HUES48 (cell line): ENCODE measurements at regions not wholly inside any gene's neighbourhood (a gene's known extent, or its start where the extent isn't known, plus 50 kb on each side); places are given as distances from the start of the nearest gene placed in this dataset.

Source experiments
- H3K27ac ChIP-seq: one replicate; pipeline ENCODE4 v1.7.0; 2013; ENCODE audit warnings: low read depth, low read length, inconsistent platforms
- H3K27me3 ChIP-seq: 2 replicates; pipeline ENCODE4 v1.6.1; 2013; ENCODE audit warnings: mild to moderate bottlenecking, low read length; ENCODE audit not compliant: control insufficient read depth, insufficient read depth
- H3K36me3 ChIP-seq: 2 replicates; pipeline ENCODE4 v1.6.1; 2013; ENCODE audit warnings: low read length; ENCODE audit not compliant: control insufficient read depth, insufficient read depth
- H3K4me1 ChIP-seq: 2 replicates; pipeline ENCODE4 v1.6.1; 2013; ENCODE audit warnings: mild to moderate bottlenecking, low read length; ENCODE audit not compliant: control insufficient read depth, insufficient read depth
- H3K4me3 ChIP-seq: 2 replicates; pipeline ENCODE4 v1.5.1; 2013; ENCODE audit warnings: mild to moderate bottlenecking, low read depth, low read length
- H3K9ac ChIP-seq: 2 replicates; pipeline ENCODE4 v1.6.1; 2013; ENCODE audit warnings: mild to moderate bottlenecking, low read depth, low read length, moderate library complexity
- H3K9me3 ChIP-seq: 2 replicates; pipeline ENCODE4 v1.6.1; 2013; ENCODE audit warnings: low read length; ENCODE audit not compliant: control insufficient read depth, insufficient read depth

DNA sequence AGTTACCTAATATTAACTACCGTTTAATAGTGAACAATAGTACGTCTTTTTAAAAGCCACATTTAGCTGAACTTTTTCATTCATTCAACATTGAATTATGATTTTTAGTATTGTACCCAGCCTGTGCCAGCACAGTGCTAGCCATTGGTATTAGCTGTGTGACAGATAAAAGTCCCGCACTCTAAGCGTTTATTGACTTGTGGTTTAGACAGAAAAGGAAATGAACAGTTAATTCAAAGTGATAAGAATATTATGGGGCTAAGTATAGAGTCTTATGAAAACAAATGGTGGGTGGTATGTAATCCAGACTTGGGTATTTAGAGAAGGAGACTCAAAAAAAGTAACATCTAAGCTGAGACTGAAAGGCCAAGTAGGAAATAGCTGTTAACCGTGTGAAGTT is 202.3 kb downstream of the RPS12 start:
- no peak overlapping the region for H3K9ac ChIP-seq
- no peaks in the 10 kb centered on the region for H3K36me3 ChIP-seq
- no peaks in the 10 kb centered on the region for H3K4me1 ChIP-seq
- H3K9me3 ChIP-seq: no peaks in the 10 kb centered on the region
- H3K27me3 ChIP-seq: no peaks in the 10 kb centered on the region
- no peak overlapping the region for H3K27ac ChIP-seq
- no peak overlapping the region for H3K4me3 ChIP-seq

GRCh38 chr6:133017581-133017980 is 203.2 kb downstream of the RPS12 start:
- H3K27ac ChIP-seq: no peak overlapping the region
- H3K4me3 ChIP-seq: no peak overlapping the region
- no peaks in the 10 kb centered on the region for H3K36me3 ChIP-seq
- no peaks in the 10 kb centered on the region for H3K27me3 ChIP-seq
- H3K9ac ChIP-seq: no peak overlapping the region
- H3K9me3 ChIP-seq: no peaks in the 10 kb centered on the region
- H3K4me1 ChIP-seq: no peaks in the 10 kb centered on the region

GRCh38 chr6:133026705-133027104 is 212.3 kb downstream of the RPS12 start:
- Histone ChIP-seq H3K9me3 (no peaks in the 10 kb centered on the region), H3K4me3 (no peak overlapping the region), H3K27ac (no peak overlapping the region), H3K4me1 (no peaks in the 10 kb centered on the region), H3K27me3 (no peaks in the 10 kb centered on the region), H3K9ac (no peak overlapping the region), H3K36me3 (no peaks in the 10 kb centered on the region)

DNA sequence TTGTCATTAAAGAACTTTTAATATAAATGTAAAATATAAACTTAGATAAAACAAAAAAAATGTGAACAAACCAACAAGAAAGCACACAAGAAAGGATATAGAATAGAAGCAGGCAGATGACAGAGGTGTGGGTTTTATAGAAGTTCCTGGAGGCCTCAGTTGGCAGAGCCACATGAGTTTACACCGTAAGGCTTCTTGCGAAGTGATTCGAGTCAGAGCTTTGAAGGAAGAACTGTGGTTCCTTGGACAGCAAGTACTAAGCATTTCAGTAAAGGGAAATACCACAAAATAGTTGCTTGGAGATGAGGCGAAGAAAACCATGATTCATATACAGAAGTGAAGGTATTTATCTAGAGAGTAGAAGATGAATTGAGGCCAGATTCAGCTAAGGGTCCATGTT is 207.9 kb upstream of the EYA4 start:
- Histone ChIP-seq H3K4me3 (no peak overlapping the region), H3K27ac (no peak overlapping the region), H3K4me1 (no peaks in the 10 kb centered on the region), H3K9ac (no peak overlapping the region), H3K27me3 (no peaks in the 10 kb centered on the region), H3K36me3 (no peaks in the 10 kb centered on the region), H3K9me3 (no peaks in the 10 kb centered on the region)

DNA sequence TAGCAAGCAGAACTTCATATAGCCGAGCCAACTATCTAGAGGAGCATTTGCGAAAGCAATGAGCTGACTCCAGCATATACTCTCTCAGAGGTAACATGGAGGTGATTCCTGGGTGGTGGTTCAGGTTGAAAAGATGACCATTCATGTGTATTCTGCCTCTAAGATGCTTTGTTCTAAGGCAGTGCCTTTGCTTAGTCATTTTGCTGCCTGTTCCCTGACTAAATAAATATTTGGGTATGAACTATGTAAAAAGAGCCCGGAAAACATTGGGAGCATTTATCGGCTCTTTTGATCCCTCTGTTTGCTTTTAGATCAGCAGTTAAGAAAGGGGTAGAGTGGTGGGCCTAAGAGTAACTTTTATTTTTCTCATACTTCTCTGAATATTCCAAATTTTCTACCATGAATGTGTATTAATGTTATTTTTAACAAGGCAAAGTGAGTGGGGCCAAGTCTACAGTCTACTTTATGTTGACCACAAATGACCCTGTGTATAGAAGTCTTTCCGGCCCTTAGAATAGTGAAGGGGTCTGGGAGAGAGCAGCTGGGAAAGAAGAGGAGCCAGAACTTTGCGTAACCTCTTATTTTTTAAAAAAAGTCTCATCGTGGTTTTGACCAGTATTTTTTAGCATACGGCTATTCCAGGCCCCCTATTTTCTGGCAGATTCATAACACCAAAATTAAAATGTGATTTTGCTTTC is 206.5 kb upstream of the EYA4 start:
- no peaks in the 10 kb centered on the region for H3K36me3 ChIP-seq
- H3K27me3 ChIP-seq: no peaks in the 10 kb centered on the region
- no peaks in the 10 kb centered on the region for H3K4me1 ChIP-seq
- H3K27ac ChIP-seq: no peak overlapping the region
- H3K9ac ChIP-seq: no peak overlapping the region
- no peak overlapping the region for H3K4me3 ChIP-seq
- H3K9me3 ChIP-seq: no peaks in the 10 kb centered on the region

- H3K9me3 ChIP-seq: no peaks in the 10 kb centered on the region
- no peak overlapping the region for H3K27ac ChIP-seq
- no peaks in the 10 kb centered on the region for H3K4me1 ChIP-seq
- H3K36me3 ChIP-seq: no peaks in the 10 kb centered on the region
- no peaks in the 10 kb centered on the region for H3K27me3 ChIP-seq
- no peak overlapping the region for H3K4me3 ChIP-seq
- H3K9ac ChIP-seq: no peak overlapping the region
These were observed 200.9 kb upstream of the EYA4 start for GRCh38 chr6:133040094-133040802.

DNA sequence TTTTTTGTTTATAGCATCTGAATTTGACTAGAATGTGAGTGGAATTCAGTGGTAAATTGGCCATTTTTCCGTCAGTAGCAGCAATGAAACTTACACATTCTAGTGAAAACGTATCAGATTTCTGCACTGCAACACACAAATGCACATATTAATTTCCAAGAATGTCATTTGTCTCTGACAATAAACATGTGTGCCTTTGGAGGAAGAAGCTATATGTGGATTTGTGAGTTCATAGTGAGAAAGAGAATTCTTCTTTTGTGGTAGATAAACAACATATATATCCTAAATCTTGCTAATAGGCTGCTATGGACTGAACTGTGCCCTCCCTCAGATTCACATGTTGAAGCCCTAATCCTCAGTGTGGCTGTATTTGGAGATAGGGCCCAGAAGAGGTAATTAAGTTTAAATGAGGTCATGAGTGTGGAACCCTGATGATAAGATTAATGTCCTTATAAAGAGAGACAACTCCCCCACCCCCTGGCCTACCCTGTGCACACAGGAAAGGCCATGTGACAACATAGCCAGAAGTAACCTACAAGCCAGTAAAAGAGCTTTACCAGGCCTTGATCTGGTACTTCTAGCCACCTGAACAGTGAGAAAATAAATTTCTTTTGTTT is 200.2 kb upstream of the EYA4 start:
- no peaks in the 10 kb centered on the region for H3K36me3 ChIP-seq
- no peak overlapping the region for H3K27ac ChIP-seq
- no peak overlapping the region for H3K9ac ChIP-seq
- H3K27me3 ChIP-seq: no peaks in the 10 kb centered on the region
- H3K9me3 ChIP-seq: no peaks in the 10 kb centered on the region
- H3K4me1 ChIP-seq: no peaks in the 10 kb centered on the region
- no peak overlapping the region for H3K4me3 ChIP-seq

GRCh38 chr6:133042550-133043120 is 198.5 kb upstream of the EYA4 start:
- no peak overlapping the region for H3K4me3 ChIP-seq
- no peaks in the 10 kb centered on the region for H3K9me3 ChIP-seq
- no peaks in the 10 kb centered on the region for H3K36me3 ChIP-seq

DNA sequence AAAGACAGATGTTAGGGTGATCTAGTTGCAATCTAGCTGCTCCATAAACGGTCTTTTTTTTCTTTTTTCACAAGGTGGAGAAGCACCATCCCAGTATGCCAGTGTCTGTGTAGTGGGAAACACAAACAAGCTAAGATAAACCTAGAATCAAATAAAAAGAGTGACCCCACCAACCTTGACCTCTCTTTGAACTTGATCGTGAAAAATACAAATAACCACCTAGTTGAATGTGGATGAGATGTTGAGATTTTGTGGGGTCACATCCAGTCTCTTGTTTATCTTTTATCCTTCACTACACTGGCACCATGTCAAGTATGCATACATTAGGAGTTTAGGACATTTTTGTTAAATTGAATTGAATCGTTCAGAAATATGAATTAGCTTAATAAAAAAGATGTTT is 194.6 kb upstream of the EYA4 start:
- H3K4me3 ChIP-seq: no peak overlapping the region
- H3K27ac ChIP-seq: no peak overlapping the region
- peaks cover 5% of the 10 kb centered on the region for H3K4me1 ChIP-seq
- no peaks in the 10 kb centered on the region for H3K9me3 ChIP-seq
- no peaks in the 10 kb centered on the region for H3K27me3 ChIP-seq
- H3K36me3 ChIP-seq: no peaks in the 10 kb centered on the region
- H3K9ac ChIP-seq: no peak overlapping the region

More at GRCh38 chr6:133042550-133043120, 198.5 kb upstream of the EYA4 start:
- Histone ChIP-seq H3K27me3 (no peaks in the 10 kb centered on the region), H3K4me1 (no peaks in the 10 kb centered on the region), H3K9ac (no peak overlapping the region), H3K27ac (no peak overlapping the region)

GRCh38 chr6:133047065-133047665 is 194.0 kb upstream of the EYA4 start:
- H3K4me3 ChIP-seq: no peak overlapping the region
- no peaks in the 10 kb centered on the region for H3K9me3 ChIP-seq
- H3K4me1 ChIP-seq: peaks cover 5% of the 10 kb centered on the region
- no peak overlapping the region for H3K9ac ChIP-seq
- no peaks in the 10 kb centered on the region for H3K27me3 ChIP-seq
- H3K27ac ChIP-seq: no peak overlapping the region
- no peaks in the 10 kb centered on the region for H3K36me3 ChIP-seq

DNA sequence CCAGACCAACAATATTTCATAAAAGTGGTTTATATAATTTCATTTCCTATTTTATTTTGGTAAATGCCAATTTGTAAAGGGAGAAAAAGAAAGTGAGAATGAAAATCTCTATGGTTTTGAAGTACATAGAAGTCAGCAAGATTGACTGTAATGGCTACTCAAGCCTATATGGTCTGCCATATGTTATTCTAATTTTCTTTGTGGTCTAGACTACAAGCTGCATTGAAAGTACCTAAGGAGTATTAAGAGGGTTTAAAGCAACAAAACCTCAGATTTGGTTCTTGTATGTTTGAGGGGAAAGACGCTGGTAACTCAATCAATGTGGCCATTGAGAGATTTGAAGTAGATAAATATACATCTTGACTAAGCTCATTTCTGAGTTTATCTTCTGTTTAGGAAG is 193.5 kb upstream of the EYA4 start:
- Histone ChIP-seq H3K9me3 (no peaks in the 10 kb centered on the region), H3K4me3 (no peak overlapping the region), H3K9ac (no peak overlapping the region), H3K27me3 (no peaks in the 10 kb centered on the region), H3K36me3 (no peaks in the 10 kb centered on the region), H3K27ac (no peak overlapping the region), H3K4me1 (peaks cover 5% of the 10 kb centered on the region)
